Muscle of back (tissue), 3 donors: ENCODE measurements at regions not wholly inside any gene's neighbourhood (a gene's known extent, or its start where the extent isn't known, plus 50 kb on each side); places are given as distances from the start of the nearest gene placed in this dataset.

Source experiments
- DNase-seq, 3 donors: peaks; one replicate each; pipeline versions ENCODE4 v3.0.0 to v3.0.0-alpha.2; 2013

DNA sequence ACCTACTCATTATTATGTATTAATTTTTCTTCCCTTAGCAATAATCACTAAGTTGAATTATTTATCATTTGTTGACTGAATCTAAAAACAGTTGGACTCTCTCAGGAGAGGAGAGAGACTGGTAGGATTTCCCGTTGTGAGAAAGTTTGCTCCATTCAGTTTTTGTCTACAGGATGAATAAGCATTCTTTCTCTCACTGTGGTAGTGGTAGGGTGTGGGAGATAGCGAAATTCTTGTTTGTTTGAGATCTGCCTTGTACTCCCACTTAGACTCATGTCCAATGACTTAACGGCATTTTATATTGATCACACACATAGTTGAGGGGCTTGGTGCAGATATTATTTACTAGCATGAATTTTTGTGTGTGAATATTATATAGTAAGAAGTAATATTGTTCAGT is 421.0 kb upstream of the PDE3A start:
- DNase-seq: no peak

DNA sequence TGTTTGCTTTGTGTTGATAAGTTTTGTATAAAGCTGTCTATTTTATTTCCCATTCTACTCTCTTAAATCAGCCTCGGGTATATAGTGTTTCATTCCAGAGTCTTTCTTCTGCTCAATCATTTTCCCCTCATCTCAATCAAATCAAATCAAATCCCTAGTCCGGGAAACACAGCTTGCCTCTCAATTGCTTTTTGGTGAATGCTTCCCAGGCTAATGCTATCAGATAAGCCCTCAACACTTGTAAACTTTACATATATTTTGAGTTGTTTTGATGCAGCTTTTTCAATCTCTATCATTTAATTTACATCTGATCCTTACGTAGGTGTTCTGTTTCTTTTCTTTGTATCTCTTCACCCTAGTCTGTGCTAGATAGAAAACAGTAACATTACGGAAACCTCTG is 416.7 kb upstream of the PDE3A start:
- DNase-seq: no peak

DNA sequence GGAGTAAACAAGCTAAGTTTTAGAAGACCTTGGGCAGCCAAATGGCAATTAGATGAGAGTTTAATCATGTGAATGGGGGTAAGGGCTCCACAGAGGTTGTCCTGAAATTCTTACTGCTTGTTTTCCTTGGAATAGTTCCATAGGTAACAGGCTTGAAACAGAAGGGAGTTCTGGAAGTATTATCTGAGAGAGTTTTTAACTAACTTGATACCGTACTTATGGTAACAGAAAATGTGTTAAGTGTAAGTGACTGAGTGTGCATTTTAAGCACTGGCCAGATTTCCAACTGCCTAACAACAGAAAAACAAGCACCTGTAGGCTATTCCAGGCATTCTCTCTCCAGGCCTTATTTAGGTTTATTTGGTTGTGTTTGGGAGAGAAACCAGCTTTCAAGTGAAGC is 414.6 kb upstream of the PDE3A start:
- DNase-seq: no peak

DNA sequence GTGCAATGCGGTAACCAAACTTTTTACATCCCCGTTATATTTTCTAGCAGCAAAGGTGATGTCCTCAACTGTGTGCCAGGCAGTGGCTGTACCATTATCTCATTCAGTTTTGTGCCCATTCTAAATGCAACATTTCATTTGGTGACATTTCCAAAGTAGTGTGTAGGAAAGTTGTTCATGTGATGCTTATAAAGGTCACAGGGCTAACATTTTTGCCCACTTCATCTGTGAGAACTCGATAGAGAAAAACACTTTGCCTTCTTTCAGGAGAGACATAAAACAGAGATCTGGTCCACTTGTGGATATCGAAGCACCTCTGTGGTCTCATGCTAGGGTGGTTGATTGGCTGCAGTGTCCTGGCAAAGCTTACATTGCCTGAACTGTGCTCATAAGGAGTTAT is 414.2 kb upstream of the PDE3A start:
- DNase-seq: no peak

GRCh38 chr12:19957308-19958125 is 410.8 kb upstream of the PDE3A start:
- no peak for DNase-seq

- DNase-seq: no peak
These were observed 409.9 kb upstream of the PDE3A start for GRCh38 chr12:19958389-19958788.

- no peak for DNase-seq
These were observed 409.0 kb upstream of the PDE3A start for GRCh38 chr12:19959353-19959752.

DNA sequence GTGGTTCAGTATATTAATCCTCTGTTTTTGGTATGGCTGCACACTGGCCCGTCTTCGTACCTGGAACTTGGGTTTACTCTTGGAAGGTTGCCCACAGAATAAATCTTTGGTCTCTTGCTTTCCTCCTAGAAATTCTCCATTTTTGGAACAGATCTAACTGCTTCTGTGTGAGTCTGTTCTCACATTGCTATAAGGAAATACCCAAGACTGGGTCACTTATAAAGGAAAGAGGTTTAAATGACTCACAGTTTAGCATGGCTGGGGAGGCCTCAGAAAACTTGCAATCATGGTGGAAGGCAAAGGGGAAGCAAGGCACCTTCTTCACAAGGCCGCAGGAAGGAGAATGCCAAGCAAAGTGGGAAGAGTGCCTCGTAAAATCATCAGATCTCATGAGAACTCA is 407.8 kb upstream of the PDE3A start:
- no peak for DNase-seq

GRCh38 chr12:19962192-19962591 is 406.1 kb upstream of the PDE3A start:
- no peak for DNase-seq

DNA sequence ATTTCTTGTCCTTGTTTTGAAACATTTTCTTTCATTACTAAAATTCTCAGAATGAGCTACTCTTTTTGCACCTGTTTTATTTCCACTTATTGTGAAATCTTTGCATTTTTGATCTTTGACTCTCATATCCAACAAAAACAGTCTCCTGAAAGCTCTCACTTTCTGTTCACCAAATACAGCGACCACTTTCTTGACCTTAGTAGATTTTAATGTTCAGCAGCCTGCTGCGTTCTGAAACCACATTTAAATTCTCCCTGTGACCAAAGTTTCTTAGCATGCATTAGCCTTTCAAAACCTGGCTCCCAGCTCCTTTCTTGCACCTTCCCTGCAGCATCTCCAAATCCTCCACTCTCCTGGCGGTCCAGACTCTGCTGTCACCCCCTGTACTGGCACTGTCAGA is 404.4 kb upstream of the PDE3A start:
- no peak for DNase-seq

- DNase-seq: no peak
These were observed 403.8 kb upstream of the PDE3A start for GRCh38 chr12:19964549-19964948.

GRCh38 chr12:19965196-19966038 is 402.9 kb upstream of the PDE3A start:
- DNase-seq: no peak

GRCh38 chr12:19967001-19967400 is 401.3 kb upstream of the PDE3A start:
- DNase-seq: no peak

DNA sequence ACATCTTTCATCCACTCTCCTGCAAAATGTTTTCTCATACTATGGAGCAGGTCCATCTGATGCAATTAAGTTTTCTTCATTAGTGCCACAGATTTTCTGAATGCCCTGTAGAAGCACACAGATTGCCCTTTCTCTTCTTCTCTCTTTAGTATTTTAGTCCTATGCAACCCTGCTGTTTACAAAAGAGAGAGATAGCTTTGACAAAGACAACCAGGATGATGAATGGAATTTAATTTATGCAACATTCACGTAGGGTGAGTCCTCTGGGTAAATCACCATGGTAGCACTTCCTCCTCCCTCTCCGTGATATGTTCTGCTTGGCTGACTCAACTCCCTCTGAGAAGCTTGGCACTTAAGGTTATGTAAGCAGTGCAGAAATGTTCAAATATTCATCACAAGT is 400.9 kb upstream of the PDE3A start:
- peak in 1 of 3 donors; percentile 87 for DNase-seq

DNA sequence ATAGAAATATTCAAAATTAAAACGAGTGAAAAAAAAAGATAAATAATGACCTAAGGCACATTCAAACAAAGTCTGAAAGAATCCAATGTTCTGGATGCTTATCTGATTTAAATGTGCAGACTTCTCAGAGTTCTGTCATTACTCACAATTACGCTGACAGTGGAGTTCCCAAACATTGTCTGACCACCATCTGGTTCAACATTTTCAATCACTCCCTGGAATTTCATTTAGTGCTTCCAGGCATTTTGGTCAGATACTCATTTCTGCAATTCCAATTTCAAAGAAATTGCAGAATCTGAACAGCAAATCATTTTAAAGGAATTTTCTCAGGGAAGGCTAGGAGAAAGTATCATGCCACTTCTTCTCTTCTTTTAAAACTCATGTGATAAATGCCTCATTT is 398.2 kb upstream of the PDE3A start:
- DNase-seq: peak in 1 of 3 donors; percentile 84

- DNase-seq: no peak
These were observed 397.5 kb upstream of the PDE3A start for GRCh38 chr12:19970821-19971220.

GRCh38 chr12:19971361-19972280 is 396.7 kb upstream of the PDE3A start:
- DNase-seq: no peak

DNA sequence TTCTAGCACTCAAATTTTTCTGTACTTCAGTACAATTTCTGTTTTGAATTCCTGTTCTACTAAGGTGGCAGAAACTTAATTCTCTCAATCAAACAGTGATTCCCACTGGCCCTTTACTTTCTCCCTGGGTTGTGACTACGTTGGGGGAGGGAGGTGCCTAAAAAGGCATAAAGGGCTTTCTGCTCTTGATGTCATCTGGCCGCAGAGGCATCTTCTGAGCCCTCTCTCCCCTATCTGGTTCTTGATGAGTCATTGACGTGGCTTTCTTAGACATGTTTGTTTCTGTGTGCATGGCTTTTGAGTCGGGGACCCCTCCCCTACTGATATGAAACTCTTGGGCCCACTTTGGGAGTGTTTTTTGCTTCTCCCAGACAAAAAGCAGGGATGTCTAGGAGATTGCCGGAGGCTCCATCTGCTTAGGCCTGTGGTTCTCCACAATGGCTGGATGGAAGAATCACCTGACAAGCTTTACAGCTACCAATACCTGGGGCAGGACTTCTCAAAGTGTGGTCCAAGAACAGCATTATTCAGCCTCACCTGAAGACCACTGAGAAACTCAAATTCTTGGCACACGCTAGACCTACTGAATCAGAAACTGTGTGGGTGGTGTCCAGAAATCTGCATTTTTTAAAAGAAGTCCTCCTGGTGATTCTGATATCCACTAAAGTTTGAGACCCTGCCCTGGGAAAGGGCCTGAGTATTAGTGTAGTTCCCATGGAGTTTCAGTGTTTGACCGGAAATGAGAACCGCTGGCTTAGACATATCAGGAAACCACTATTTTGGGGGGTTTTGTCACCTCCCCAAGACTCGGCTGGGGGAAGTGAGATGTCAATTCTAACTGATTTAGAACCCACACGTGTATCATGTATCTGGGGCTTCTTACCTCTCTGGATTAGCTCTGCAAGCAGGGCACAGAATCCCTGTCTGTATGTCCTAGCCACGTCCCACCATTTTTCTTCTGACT is 395.7 kb upstream of the PDE3A start:
- no peak for DNase-seq

GRCh38 chr12:19978193-19978592 is 390.1 kb upstream of the PDE3A start:
- peak; percentile 32 to 91 (median 69) for DNase-seq

GRCh38 chr12:19979584-19979983 is 388.8 kb upstream of the PDE3A start:
- no peak for DNase-seq

DNA sequence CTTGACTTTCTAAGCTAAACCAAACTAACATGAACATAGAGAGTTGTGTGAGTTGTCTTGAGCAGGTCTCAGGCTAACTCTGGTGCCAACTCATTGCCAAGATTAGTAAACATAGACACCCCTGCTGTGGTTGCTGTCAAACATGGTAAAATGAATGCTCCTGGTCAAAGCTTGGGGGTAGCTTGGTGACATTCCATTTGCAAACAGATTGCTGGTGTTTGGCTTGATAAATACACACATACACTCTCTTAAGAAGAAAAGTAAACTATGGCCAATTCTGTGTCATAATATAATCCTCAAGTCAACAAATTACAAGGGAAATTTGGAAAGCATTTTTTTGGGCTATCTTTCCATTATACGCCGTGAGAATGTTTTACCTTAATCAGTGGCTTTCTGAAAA is 386.4 kb upstream of the PDE3A start:
- DNase-seq: no peak
